K562 (cell line): ENCODE measurements at regions not wholly inside any gene's neighbourhood (a gene's known extent, or its start where the extent isn't known, plus 50 kb on each side); places are given as distances from the start of the nearest gene placed in this dataset.

Source experiments
- ATAC-seq: fragments of 200-7000 bp; cut with Tn5 transposase; 3 replicates; pipeline ENCODE4 v1.9.1; 2020; ENCODE audit warnings: moderate library complexity
- BruUV-seq: library from RNA; stranded (reverse); fragments of 400-500 nt; replicated peaks from 2 replicates; lab custom pipeline; 2021; lab: Mats Ljungman, UMichigan
- CTCF ChIA-PET: fragments of 300-600 bp; formaldehyde crosslinking; extraction: SDS; loops from one replicate; lab custom pipeline; 2021; ENCODE audit warnings: low intra/inter-chr PET ratio; lab: Yijun Ruan, JAX
- POLR2A ChIA-PET: fragments of 300-600, 350-650 bp; sonication (Branson Sonifier 250); formaldehyde crosslinking; extraction: SDS; loops from one replicate; lab custom pipeline; 2021; ENCODE audit warnings: antibody characterized with exemption, inconsistent platforms; lab: Yijun Ruan, JAX
- DNase-seq, 4 experiments: peaks; one replicate each; pipeline versions ENCODE4 v3.0.0 to v3.0.0-alpha.2; 2011 to 2018; ENCODE audit warnings: low spot score in 3 of 4, mixed read lengths in 3 of 4; ENCODE audit errors: extremely low read depth in 1 of 4
- FAIRE-seq: peaks from 2 replicates; lab custom pipeline; 2011; peaks lifted over from hg19 to GRCh38; lab: Jason Lieb, UNC
- H2AFZ ChIP-seq: 2 replicates; pipeline ENCODE4 v1.6.0; 2011; ENCODE audit warnings: low read depth, low read length, control low read depth, inconsistent platforms
- H3K27ac ChIP-seq: fragments of 200-600 bp; 3 replicates; pipeline ENCODE4 v1.8.0; 2011; ENCODE audit warnings: low read depth, mild to moderate bottlenecking, control low read depth, inconsistent platforms, low read length, moderate library complexity, mixed read lengths; ENCODE audit errors: extremely low read depth
- H3K27me3 ChIP-seq, 2 experiments: fragments of 300-600 bp in 1 of 2; 2 replicates in 1 of 2; 3 replicates in 1 of 2; pipeline versions ENCODE4 v1.6.0 to v1.8.0; 2011; ENCODE audit warnings: inconsistent platforms in 2 of 2, low read length in 2 of 2, mild to moderate bottlenecking in 1 of 2, mixed read lengths in 1 of 2, moderate library complexity in 1 of 2; ENCODE audit not compliant: control insufficient read depth in 2 of 2, insufficient read depth in 2 of 2
- H3K36me3 ChIP-seq: fragments of 300-600 bp; 3 replicates; pipeline ENCODE4 v1.8.0; 2011; ENCODE audit warnings: mild to moderate bottlenecking, low read length, inconsistent platforms; ENCODE audit not compliant: control insufficient read depth, insufficient read depth
- H3K4me1 ChIP-seq, 2 experiments: fragments of 200-600 bp in 1 of 2; replicated peaks in 1 of 2; 2 replicates in 1 of 2; 3 replicates in 1 of 2; pipeline versions ENCODE4 v1.5.1 to v1.8.0; 2011; ENCODE audit warnings: inconsistent platforms in 2 of 2, low read length in 2 of 2, mild to moderate bottlenecking in 1 of 2, mixed read lengths in 1 of 2, moderate library complexity in 1 of 2; ENCODE audit not compliant: control insufficient read depth in 2 of 2, insufficient read depth in 2 of 2
- H3K4me2 ChIP-seq: 2 replicates; pipeline ENCODE4 v1.6.1; 2011; ENCODE audit warnings: low read length, control low read depth, inconsistent platforms, mixed read lengths; ENCODE audit not compliant: insufficient read depth
- H3K4me3 ChIP-seq: fragments of 200-600 bp; sonication (generic), shearing (Covaris generic); 2 replicates; pipeline ENCODE4 v1.5.1; 2016; ENCODE audit warnings: control low read depth, inconsistent platforms
- H3K79me2 ChIP-seq: fragments of 200-600 bp; 3 replicates; pipeline ENCODE4 v1.8.0; 2011; ENCODE audit warnings: low read length, inconsistent platforms; ENCODE audit not compliant: control insufficient read depth, insufficient read depth
- H3K9ac ChIP-seq, 2 experiments: 2 replicates each; pipeline versions ENCODE4 v1.6.0 to v1.6.1; 2011; ENCODE audit warnings: low read depth in 2 of 2, low read length in 2 of 2, control low read depth in 1 of 2, inconsistent platforms in 1 of 2, mild to moderate bottlenecking in 1 of 2, mixed read lengths in 1 of 2; ENCODE audit not compliant: insufficient read depth in 1 of 2
- H3K9me1 ChIP-seq: one replicate; pipeline ENCODE4 v1.6.0; 2011; ENCODE audit warnings: inconsistent platforms, mild to moderate bottlenecking, low read length, moderate library complexity; ENCODE audit not compliant: control insufficient read depth, insufficient read depth
- H3K9me3 ChIP-seq: replicated peaks from 2 replicates; pipeline ENCODE4 v1.5.1; 2011; ENCODE audit warnings: low read depth, low read length, inconsistent platforms; ENCODE audit not compliant: control insufficient read depth, insufficient read depth
- H4K20me1 ChIP-seq: replicated peaks from 2 replicates; pipeline ENCODE4 v1.6.1; 2011; ENCODE audit warnings: low read length, inconsistent platforms, mixed read lengths; ENCODE audit not compliant: control insufficient read depth, insufficient read depth
- CHD4 ChIP-seq: fragments of 200-600 bp; sonication (generic); IDR thresholded peaks from 3 replicates; pipeline ENCODE4 v1.6.1; 2012; ENCODE audit warnings: low read depth, mild to moderate bottlenecking, mixed read lengths, low read length, inconsistent platforms; ENCODE audit not compliant: insufficient read depth, insufficient replicate concordance, poor library complexity, severe bottlenecking
- CREM ChIP-seq: IDR thresholded peaks from 2 replicates; pipeline ENCODE4 v1.6.1; 2014; ENCODE audit warnings: antibody characterized with exemption, low read depth
- NCOA4 ChIP-seq: fragments of 450-650 bp; IDR thresholded peaks from 2 replicates; pipeline ENCODE4 v1.6.1; 2018; ENCODE audit warnings: mild to moderate bottlenecking; ENCODE audit not compliant: partially characterized antibody
- PYGO2 ChIP-seq: fragments of 450-650 bp; IDR thresholded peaks from 2 replicates; pipeline ENCODE4 v1.6.1; 2016; ENCODE audit warnings: mild to moderate bottlenecking, missing genetic modification characterization, moderate library complexity, missing compliant biosample characterization
- SMC3 ChIP-seq: conservative IDR thresholded peaks from 2 replicates; pipeline ENCODE4 v1.6.1; 2011; ENCODE audit warnings: low read depth, low read length, improper control_type of control experiment; ENCODE audit not compliant: insufficient read depth
- SNIP1 ChIP-seq: fragments of 450-650 bp; IDR thresholded peaks from 2 replicates; pipeline ENCODE4 v1.7.1; 2017; ENCODE audit warnings: low read depth, mild to moderate bottlenecking
- THRAP3 ChIP-seq: fragments of 450-650 bp; IDR thresholded peaks from 2 replicates; pipeline ENCODE4 v1.6.1; 2016; ENCODE audit warnings: mild to moderate bottlenecking, inconsistent platforms, borderline replicate concordance
- ZBTB1 ChIP-seq: sonication (generic); formaldehyde crosslinking; IDR thresholded peaks from 2 replicates; pipeline ENCODE4 v1.8.1; 2023; ENCODE audit warnings: missing genetic modification reagents, low read depth, mild to moderate bottlenecking, borderline replicate concordance
- ZNF707 ChIP-seq: fragments of 250-450 bp; sonication (Bioruptor Pico); conservative IDR thresholded peaks from 2 replicates; pipeline ENCODE4 v1.8.0; 2022; ENCODE audit warnings: inconsistent platforms, mild to moderate bottlenecking, moderate library complexity
- ZZZ3 ChIP-seq: fragments of 450-650 bp; IDR thresholded peaks from 2 replicates; pipeline ENCODE4 v1.6.1; 2016; ENCODE audit warnings: antibody characterized with exemption, mild to moderate bottlenecking, moderate library complexity
- WGBS: fragments of 100-300 bp; shearing (Covaris generic); methylation state at CpG from one replicate; pipeline ENCODE4 v1.1.6; 2016; ENCODE audit warnings: low coverage, mixed read lengths; ENCODE audit not compliant: insufficient coverage; ENCODE audit errors: missing lambda C conversion rate; 5-methylcytosine and 5-hydroxymethylcytosine counted together
- in situ Hi-C: fragments of 300-500 bp; cut with MboI; formaldehyde crosslinking; loops from 4 replicates; pipeline ENCODE4 v1.15.0; 2018; ENCODE audit warnings: inconsistent platforms, mixed read lengths
- intact Hi-C: fragments of 100-400 bp; cut with micrococcal nuclease; formaldehyde crosslinking; loops from 2 replicates; pipeline ENCODE4 v1.14.2; 2022
- TF ChIP-seq, protein P1 (sequence below): fragments of 200-400 bp; formaldehyde crosslinking; IDR thresholded peaks from 2 replicates; pipeline ENCODE4 v1.6.1; 2017; ENCODE audit warnings: mild to moderate bottlenecking, low read depth, low read length, moderate library complexity
- TF ChIP-seq, protein P2 (sequence below): fragments of 450-650 bp; IDR thresholded peaks from 2 replicates; pipeline ENCODE4 v1.6.1; 2016
- TF ChIP-seq, protein P3 (sequence below): IDR thresholded peaks from 3 replicates; pipeline ENCODE4 v1.6.1; 2011; ENCODE audit warnings: borderline replicate concordance, mild to moderate bottlenecking; ENCODE audit not compliant: insufficient read length, insufficient read depth
- TF ChIP-seq, protein P4 (sequence below), 3 experiments: IDR thresholded peaks in 2 of 3; conservative IDR thresholded peaks in 1 of 3; 2 replicates each; pipeline ENCODE4 v1.5.1; 2011 to 2012; ENCODE audit warnings: low read length in 3 of 3, mild to moderate bottlenecking in 3 of 3, control low read depth in 2 of 3, improper control_type of control experiment in 1 of 3, inconsistent platforms in 1 of 3, low read depth in 1 of 3, mixed read lengths in 1 of 3, moderate library complexity in 1 of 3; ENCODE audit not compliant: insufficient read depth in 2 of 3
- TF ChIP-seq, protein P5 (sequence below): fragments of 250-450 bp; sonication (Bioruptor Pico); IDR thresholded peaks from 2 replicates; pipeline ENCODE4 v1.8.0; 2022; ENCODE audit warnings: inconsistent platforms, mild to moderate bottlenecking, moderate library complexity, borderline replicate concordance

DNA sequence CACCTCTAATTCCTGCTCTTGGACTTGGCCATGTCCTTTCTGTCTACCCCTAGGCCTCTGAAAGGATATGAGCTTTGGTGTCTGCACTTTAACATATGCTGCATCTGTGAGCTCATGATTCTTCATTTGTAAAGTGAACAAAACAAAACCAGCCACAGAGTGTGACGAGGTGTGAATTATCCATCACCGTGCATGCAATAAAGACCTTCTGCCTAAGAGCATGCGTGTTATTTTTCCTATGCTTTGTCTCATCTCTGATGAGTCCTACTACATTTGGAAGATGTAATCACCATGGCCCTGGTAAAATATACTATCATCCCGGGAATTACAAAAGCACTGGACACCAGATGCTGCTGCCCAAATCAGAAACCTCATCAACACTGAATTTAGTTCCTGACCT lies 103.5 kb upstream of the KCNAB1 start:
- CTCF ChIA-PET: no interaction called here
- no peaks in the 10 kb centered on the region for H3K9me3 ChIP-seq
- no peak for DNase-seq
- intact Hi-C loops (no loop called here), in situ Hi-C loops (loop anchor here (25.0 kb wide), 1 partner anchor 645 kb away; the partner anchor contains the start of gene TIPARP)
- POLR2A ChIA-PET: interaction anchor here (0.6 to 1.9 kb wide), 5 partner anchors 11 to 174 kb away, joined by 3 to 7 read pairs (median 5); no protein-coding TSS in a partner anchor
- 0% methylated on average over 4 of the region's 4 CpGs for WGBS
- no peak overlapping the region for H3K27ac ChIP-seq
- no peaks in the 10 kb centered on the region for H3K79me2 ChIP-seq
- no peaks in the 10 kb centered on the region for H3K9me1 ChIP-seq
- peaks cover 0 to 2% of the 10 kb centered on the region in 2 experiments; a peak in 3 of 5 replicates for H3K27me3 ChIP-seq
- H4K20me1 ChIP-seq: no peaks in the 10 kb centered on the region
- no peaks in the 10 kb centered on the region for H3K36me3 ChIP-seq
- H3K4me3 ChIP-seq: no peak overlapping the region
- no peaks in the 10 kb centered on the region for H3K4me1 ChIP-seq
- FAIRE-seq: no peak
- no peak overlapping the region for H3K4me2 ChIP-seq
- no peak overlapping the region for H2AFZ ChIP-seq
- H3K9ac ChIP-seq: no peak overlapping the region
- BruUV-seq: no TSS peak
- no peak for ATAC-seq
- TF ChIP-seq ZZZ3 (no peak), CHD4 (no peak), CREM (no peak), ZNF707 (CRISPR knock-in tag) (no peak), ZBTB1 (CRISPR knock-in tag) (no peak), PYGO2 (no peak), SNIP1 (no peak), NCOA4 (no peak), THRAP3 (no peak), SMC3 (no peak)
- TF ChIP-seq, protein P1, sequence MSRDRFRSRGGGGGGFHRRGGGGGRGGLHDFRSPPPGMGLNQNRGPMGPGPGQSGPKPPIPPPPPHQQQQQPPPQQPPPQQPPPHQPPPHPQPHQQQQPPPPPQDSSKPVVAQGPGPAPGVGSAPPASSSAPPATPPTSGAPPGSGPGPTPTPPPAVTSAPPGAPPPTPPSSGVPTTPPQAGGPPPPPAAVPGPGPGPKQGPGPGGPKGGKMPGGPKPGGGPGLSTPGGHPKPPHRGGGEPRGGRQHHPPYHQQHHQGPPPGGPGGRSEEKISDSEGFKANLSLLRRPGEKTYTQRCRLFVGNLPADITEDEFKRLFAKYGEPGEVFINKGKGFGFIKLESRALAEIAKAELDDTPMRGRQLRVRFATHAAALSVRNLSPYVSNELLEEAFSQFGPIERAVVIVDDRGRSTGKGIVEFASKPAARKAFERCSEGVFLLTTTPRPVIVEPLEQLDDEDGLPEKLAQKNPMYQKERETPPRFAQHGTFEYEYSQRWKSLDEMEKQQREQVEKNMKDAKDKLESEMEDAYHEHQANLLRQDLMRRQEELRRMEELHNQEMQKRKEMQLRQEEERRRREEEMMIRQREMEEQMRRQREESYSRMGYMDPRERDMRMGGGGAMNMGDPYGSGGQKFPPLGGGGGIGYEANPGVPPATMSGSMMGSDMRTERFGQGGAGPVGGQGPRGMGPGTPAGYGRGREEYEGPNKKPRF: no peak
- TF ChIP-seq, protein P2, sequence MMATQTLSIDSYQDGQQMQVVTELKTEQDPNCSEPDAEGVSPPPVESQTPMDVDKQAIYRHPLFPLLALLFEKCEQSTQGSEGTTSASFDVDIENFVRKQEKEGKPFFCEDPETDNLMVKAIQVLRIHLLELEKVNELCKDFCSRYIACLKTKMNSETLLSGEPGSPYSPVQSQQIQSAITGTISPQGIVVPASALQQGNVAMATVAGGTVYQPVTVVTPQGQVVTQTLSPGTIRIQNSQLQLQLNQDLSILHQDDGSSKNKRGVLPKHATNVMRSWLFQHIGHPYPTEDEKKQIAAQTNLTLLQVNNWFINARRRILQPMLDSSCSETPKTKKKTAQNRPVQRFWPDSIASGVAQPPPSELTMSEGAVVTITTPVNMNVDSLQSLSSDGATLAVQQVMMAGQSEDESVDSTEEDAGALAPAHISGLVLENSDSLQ: no peak
- TF ChIP-seq, protein P3, sequence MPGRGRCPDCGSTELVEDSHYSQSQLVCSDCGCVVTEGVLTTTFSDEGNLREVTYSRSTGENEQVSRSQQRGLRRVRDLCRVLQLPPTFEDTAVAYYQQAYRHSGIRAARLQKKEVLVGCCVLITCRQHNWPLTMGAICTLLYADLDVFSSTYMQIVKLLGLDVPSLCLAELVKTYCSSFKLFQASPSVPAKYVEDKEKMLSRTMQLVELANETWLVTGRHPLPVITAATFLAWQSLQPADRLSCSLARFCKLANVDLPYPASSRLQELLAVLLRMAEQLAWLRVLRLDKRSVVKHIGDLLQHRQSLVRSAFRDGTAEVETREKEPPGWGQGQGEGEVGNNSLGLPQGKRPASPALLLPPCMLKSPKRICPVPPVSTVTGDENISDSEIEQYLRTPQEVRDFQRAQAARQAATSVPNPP: no peak
- TF ChIP-seq, protein P4, sequence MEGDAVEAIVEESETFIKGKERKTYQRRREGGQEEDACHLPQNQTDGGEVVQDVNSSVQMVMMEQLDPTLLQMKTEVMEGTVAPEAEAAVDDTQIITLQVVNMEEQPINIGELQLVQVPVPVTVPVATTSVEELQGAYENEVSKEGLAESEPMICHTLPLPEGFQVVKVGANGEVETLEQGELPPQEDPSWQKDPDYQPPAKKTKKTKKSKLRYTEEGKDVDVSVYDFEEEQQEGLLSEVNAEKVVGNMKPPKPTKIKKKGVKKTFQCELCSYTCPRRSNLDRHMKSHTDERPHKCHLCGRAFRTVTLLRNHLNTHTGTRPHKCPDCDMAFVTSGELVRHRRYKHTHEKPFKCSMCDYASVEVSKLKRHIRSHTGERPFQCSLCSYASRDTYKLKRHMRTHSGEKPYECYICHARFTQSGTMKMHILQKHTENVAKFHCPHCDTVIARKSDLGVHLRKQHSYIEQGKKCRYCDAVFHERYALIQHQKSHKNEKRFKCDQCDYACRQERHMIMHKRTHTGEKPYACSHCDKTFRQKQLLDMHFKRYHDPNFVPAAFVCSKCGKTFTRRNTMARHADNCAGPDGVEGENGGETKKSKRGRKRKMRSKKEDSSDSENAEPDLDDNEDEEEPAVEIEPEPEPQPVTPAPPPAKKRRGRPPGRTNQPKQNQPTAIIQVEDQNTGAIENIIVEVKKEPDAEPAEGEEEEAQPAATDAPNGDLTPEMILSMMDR (IDR thresholded peaks at IDR 0.05 in 2 of 3, conservative IDR thresholded peaks at IDR 0.05 in 1 of 3; ENCODE audit: insufficient read depth in 2 of 3, low read depth in 1 of 3, low read length in 3 of 3): no peak
- TF ChIP-seq, protein P5, sequence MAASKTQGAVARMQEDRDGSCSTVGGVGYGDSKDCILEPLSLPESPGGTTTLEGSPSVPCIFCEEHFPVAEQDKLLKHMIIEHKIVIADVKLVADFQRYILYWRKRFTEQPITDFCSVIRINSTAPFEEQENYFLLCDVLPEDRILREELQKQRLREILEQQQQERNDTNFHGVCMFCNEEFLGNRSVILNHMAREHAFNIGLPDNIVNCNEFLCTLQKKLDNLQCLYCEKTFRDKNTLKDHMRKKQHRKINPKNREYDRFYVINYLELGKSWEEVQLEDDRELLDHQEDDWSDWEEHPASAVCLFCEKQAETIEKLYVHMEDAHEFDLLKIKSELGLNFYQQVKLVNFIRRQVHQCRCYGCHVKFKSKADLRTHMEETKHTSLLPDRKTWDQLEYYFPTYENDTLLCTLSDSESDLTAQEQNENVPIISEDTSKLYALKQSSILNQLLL: no peak
